ENCODE measurements at regions not wholly inside any gene's neighbourhood (a gene's known extent, or its start where the extent isn't known, plus 50 kb on each side); places are given as distances from the start of the nearest gene placed in this dataset.

DNA sequence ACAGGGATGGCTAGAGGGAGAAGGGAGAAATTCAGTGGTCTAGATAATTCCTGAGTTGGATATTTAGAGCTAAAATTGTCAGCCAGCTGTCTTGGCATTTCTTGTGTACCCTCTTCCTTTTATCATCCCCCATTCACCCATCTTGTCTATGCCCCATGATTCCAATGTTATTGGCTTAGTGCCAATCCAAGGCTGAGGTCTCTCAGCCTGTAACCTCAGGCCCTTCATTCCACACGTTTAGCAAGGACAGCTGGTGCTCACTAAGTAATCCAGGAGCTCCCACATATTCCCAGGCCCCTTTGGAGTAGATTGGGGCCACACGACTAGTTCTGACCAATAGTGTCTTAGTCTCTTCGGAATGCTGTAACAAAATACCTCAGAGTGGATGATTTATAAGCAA lies 112.4 kb upstream of the ATXN1 start:
- Histone ChIP-seq H3K4me1 (no peaks in the 10 kb centered on the region), H3K27me3 (no peaks in the 10 kb centered on the region), H3K9me3 (no peaks in the 10 kb centered on the region), H3K36me3 (no peaks in the 10 kb centered on the region), H3K4me3 (no peak overlapping the region), H3K27ac (no peak overlapping the region)
- ATAC-seq (no peak), DNase-seq (no peak)
- no peak for TF ChIP-seq CTCF (IDR thresholded peaks at IDR 0.05)
- intact Hi-C loops (cut with DNase I), result no loop called here

GRCh38 chr6:16872543-16873235 lies 111.4 kb upstream of the ATXN1 start:
- Histone ChIP-seq H3K4me3 (no peak overlapping the region), H3K27ac (no peak overlapping the region), H3K36me3 (no peaks in the 10 kb centered on the region), H3K9me3 (no peaks in the 10 kb centered on the region), H3K27me3 (no peaks in the 10 kb centered on the region), H3K4me1 (no peaks in the 10 kb centered on the region)
- ATAC-seq (no peak), DNase-seq (no peak)
- no peak for TF ChIP-seq CTCF (IDR thresholded peaks at IDR 0.05)
- intact Hi-C loops (cut with DNase I), result no loop called here

DNA sequence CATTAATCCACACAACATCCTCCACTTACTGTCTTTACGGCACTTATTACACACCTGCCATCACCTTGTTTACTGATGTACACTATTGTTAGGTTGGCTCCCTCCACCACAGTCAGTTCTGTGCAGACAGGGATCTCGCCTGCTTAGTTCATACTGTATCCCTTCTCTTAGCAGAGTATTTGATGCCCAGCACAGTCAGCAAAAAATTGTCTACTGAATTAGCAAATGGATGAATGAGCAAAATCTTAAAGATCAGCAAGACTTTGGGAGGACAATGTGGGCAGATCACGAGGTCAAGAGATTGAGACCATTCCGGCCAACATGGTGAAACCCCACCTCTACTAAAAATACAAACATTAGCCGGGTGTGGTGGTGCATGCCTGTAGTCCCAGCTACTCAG lies 109.8 kb upstream of the ATXN1 start:
- no peaks in the 10 kb centered on the region for H3K36me3 ChIP-seq
- ATAC-seq, result no peak
- no peak overlapping the region for H3K4me3 ChIP-seq
- H3K27me3 ChIP-seq, result no peaks in the 10 kb centered on the region
- no peak overlapping the region for H3K27ac ChIP-seq
- H3K9me3 ChIP-seq, result no peaks in the 10 kb centered on the region
- DNase-seq, result no peak
- no peak for TF ChIP-seq CTCF (IDR thresholded peaks at IDR 0.05)
- no peaks in the 10 kb centered on the region for H3K4me1 ChIP-seq
- intact Hi-C loops (cut with DNase I), result no loop called here

DNA sequence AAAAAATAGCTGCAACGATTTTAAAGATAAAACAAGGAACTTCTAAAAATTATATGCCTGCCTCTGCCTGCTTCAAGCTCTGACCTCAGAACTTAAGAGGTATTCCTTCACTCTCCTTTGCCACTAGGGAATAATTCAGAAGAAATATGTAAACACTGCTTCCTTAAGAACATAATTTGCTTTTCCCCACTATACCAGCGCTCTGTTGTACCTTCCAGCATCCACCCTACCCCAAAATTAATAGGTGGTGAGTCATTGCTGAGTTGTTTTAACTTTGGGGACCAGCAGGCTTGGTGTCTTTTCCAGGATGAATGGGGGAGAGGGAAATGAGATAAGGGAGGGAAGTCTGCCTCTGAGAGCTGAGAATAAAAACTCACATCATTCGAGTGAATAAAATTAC lies 107.7 kb upstream of the ATXN1 start:
- Histone ChIP-seq H3K27me3 (no peaks in the 10 kb centered on the region), H3K4me1 (no peaks in the 10 kb centered on the region), H3K27ac (no peak overlapping the region), H3K36me3 (no peaks in the 10 kb centered on the region), H3K4me3 (no peak overlapping the region), H3K9me3 (no peaks in the 10 kb centered on the region)
- DNase-seq (no peak), ATAC-seq (no peak)
- TF ChIP-seq CTCF (IDR thresholded peaks at IDR 0.05), result no peak
- intact Hi-C loops (cut with DNase I), result no loop called here

DNA sequence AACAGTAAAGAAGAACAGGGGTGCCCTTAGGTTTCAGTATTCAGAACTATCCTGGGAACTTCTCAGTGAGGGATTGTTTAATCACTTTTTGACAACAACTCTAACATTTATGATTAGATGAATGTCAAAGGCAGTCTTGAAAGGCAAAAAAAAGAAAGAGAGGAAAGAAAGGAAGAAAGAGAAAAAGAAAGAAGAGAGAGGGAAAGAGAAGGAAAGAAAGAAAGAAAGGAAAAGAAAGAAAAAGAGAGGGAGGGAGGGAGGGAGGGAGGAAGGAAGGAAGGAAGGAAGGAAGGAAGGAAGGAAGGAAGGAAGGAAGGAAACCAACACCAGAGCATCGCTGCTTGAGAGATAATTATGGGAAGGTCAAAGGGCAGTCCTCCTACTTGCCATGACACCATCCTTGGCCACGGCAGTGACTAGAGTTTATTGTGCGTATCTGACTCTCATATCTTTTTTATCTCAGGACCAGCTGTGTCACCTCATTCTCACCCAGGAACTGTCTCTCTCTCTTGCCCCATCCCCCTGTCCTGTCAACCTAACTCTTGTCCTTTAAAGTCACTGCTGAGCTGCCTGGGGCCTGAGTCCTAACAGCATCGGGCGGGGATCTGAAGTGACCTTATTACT lies 96.8 kb upstream of the ATXN1 start:
- no peak for TF ChIP-seq CTCF (IDR thresholded peaks at IDR 0.05)
- Histone ChIP-seq H3K27me3 (no peaks in the 10 kb centered on the region), H3K4me3 (no peak overlapping the region), H3K27ac (no peak overlapping the region), H3K36me3 (no peaks in the 10 kb centered on the region), H3K9me3 (no peaks in the 10 kb centered on the region), H3K4me1 (no peaks in the 10 kb centered on the region)
- DNase-seq (no peak), ATAC-seq (no peak)
- intact Hi-C loops (cut with DNase I), result no loop called here
